Breast epithelium (tissue), 3 donors: ENCODE measurements at regions not wholly inside any gene's neighbourhood (a gene's known extent, or its start where the extent isn't known, plus 50 kb on each side); places are given as distances from the start of the nearest gene placed in this dataset.

Experiments used
- CTCF ChIP-seq, 3 donors: fragments of 450-650 bp; IDR thresholded peaks; one replicate each; pipeline ENCODE4 v1.5.1; 2016 to 2017; ENCODE audit warnings: antibody characterized with exemption in 3 of 3, mild to moderate bottlenecking in 3 of 3, moderate library complexity in 3 of 3
- POLR2A ChIP-seq: fragments of 450-650 bp; IDR thresholded peaks from one replicate; pipeline ENCODE4 v1.6.1; 2016; ENCODE audit warnings: antibody characterized with exemption, mild to moderate bottlenecking, moderate library complexity
- POLR2AphosphoS5 ChIP-seq, 3 donors: sonication (generic); formaldehyde crosslinking; IDR thresholded peaks; one replicate each; pipeline ENCODE4 v1.6.1; 2017; ENCODE audit warnings: antibody characterized with exemption in 3 of 3

GRCh38 chr3:168988853-168989252 is 674.7 kb downstream of the MECOM start:
- no peak for TF ChIP-seq POLR2A
- TF ChIP-seq CTCF (IDR thresholded peaks at IDR 0.05): no peak
- no peak for TF ChIP-seq POLR2AphosphoS5 (IDR thresholded peaks at IDR 0.05)
